GM12872 (cell line): ENCODE measurements at regions not wholly inside any gene's neighbourhood (a gene's known extent, or its start where the extent isn't known, plus 50 kb on each side); places are given as distances from the start of the nearest gene placed in this dataset.
A peak's percentile ranks its signal among the peaks of the same experiment; 100 is the strongest.

Experiments
- TF ChIP-seq, protein P1 (sequence below): IDR thresholded peaks from 3 replicates; pipeline ENCODE4 v1.5.1; 2011; ENCODE audit warnings: low read depth, mild to moderate bottlenecking, low read length, moderate library complexity; ENCODE audit not compliant: insufficient read depth

DNA sequence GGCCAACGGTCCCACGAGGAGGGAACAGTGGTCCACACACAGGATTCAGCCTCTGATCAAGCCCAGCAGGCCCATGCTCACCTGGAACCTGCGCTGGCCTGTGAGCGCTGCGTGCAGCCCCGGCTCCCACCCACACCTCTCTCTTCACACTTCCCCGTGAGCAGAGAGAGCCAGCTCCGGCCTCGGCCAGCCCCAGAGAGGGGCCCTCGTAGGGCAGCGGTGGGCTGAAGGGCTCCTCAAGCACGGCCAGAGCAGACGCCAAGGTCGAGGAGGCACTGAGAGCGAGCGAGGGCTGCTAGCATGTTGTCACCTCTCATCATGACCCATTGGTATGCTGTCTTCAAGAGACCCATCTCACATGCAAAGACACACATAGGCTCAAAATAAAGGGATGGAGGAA, 83.0 kb upstream of the FMR1 start:
- TF ChIP-seq, protein P1, sequence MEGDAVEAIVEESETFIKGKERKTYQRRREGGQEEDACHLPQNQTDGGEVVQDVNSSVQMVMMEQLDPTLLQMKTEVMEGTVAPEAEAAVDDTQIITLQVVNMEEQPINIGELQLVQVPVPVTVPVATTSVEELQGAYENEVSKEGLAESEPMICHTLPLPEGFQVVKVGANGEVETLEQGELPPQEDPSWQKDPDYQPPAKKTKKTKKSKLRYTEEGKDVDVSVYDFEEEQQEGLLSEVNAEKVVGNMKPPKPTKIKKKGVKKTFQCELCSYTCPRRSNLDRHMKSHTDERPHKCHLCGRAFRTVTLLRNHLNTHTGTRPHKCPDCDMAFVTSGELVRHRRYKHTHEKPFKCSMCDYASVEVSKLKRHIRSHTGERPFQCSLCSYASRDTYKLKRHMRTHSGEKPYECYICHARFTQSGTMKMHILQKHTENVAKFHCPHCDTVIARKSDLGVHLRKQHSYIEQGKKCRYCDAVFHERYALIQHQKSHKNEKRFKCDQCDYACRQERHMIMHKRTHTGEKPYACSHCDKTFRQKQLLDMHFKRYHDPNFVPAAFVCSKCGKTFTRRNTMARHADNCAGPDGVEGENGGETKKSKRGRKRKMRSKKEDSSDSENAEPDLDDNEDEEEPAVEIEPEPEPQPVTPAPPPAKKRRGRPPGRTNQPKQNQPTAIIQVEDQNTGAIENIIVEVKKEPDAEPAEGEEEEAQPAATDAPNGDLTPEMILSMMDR: no peak

DNA sequence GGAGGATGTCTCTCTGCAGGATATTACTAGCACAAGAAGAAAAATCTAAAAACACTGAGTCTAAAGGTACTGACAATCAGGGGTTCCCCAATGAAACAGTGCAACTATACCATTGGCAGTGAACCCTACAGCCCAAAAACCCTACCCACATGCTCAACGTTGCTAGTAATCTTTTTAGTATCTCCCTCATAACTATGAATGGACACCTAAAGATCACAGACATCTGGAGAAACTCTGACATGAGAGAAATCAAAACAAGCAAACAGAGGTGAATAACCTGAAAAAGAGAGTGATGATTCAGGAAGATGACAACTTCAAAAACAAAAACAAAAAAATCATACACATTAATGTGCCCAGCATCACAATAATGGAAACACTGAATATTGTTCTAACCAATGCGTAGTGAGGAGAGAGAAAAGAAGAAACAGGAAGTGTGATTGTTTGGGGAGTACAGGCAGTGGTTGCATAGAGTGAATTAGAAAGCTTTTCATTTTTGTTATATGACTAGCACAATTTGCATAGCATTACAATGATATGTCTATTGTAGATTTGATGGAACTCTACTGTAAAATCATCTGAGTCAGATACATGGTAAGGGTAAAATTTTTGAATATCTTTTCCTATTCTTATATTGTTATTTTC, 78.9 kb upstream of the FMR1 start:
- TF ChIP-seq, protein P1: no peak

DNA sequence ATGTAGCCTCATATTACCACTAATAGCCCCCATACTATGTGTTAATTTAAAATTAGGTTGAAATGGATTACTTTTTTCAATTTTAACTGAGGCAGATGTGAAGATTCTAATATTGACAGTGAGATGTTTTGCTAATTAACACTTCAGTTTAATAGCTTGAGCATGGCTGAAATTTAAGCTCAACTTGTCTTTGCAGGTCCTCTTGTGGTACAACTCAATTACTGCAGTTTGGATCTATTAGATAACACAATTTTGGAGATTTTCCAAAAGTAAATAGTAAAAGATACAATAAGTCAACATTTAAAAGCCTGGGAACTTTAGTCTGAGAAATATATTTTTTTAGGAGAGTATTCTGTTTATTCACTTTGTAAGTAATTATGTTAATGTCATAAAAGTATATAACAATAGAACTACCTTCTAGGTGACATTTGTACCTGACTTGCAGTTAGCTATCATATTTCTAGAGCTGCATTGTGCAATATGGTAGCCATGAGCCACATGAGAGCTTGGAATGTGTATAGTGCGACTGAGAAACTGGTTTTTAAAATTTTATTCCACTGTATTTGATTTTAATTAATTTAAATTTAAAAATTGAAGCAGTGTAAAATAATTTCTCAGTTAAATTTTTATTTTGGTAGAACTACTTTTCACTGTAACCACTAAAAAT, 73.1 kb upstream of the FMR1 start:
- TF ChIP-seq, protein P1: peak; percentile 44; the same call in 2 of the 3 replicates

DNA sequence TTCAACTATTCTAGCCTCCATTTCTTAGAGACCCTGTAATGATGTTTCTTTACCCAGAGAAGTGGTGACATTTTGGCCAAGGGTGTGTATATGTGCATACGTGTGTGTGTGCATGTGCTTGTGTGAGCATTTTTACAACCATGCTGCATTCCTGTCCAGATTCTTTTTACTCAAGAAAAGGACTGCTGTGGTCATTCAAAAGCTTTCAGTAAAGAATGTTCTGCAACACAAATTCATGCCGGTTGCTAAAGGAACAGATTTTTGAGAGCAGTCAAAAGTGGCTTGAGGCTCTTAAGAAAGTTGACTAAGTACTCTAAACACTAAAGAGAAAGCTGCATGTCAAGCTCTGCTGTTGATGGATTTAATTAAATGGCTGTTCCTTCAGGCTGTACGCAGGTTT, 65.0 kb upstream of the FMR1 start:
- TF ChIP-seq, protein P1: no peak

DNA sequence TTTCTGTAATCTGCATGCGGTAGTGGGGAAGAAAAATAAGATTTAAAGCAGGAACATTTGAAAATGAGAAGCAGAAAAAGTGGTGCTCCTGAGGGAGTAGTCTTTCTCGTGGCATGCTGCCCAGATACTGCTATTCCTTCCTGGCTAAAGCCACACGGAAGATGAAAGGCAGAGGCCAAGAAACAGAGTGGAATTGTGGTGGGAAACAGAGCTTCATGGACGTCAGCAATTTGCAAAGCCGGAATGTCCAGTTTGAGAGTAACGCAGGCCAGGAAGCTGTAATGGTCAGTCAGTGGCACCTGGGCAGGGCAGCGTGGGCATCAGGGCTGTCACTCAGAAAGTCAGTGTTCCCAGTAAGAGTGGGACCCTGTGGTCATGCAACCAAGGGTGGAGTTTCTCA, 63.7 kb upstream of the FMR1 start:
- TF ChIP-seq, protein P1: no peak

DNA sequence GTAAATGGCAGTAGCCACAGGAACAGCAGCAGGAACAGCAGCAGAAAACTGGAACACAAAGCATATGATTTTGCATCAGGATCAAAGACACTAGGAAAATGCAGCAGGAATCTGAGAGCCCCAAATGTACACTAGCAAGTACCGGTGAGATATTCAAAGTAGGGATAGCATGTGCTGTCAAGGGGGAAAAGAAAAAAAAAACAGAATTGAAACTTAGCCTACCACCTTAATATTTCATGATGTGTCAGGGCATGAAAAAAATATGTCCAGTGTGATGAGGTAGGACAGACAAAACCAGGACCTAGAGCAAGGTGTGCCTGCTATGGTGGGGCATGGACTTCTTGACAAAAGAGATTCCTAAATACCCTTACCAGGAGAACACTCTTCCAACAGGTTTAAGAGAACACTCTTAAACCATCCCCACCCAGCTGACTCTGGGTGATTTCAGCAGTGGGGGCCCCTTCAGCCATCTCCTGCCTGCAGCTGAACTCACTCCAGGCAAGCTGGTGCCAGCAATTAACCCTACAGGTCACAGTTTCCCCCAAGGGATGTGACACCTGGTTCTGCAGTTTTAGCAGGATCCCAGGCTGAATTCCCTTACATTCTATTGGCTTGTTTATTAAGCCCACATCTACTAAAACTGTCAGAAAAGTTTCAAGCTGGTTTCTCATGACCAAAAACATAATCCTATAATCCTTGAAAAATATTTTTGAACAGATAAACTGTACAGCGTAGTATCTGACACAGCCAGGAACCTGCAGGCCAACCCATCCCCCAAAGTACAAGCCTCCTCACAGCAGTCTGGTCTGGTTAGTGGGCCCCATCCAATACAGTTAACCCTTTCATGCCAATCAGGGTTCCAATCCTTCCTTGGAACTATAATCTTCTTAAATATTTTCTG, 62.9 kb upstream of the FMR1 start:
- TF ChIP-seq, protein P1: no peak

DNA sequence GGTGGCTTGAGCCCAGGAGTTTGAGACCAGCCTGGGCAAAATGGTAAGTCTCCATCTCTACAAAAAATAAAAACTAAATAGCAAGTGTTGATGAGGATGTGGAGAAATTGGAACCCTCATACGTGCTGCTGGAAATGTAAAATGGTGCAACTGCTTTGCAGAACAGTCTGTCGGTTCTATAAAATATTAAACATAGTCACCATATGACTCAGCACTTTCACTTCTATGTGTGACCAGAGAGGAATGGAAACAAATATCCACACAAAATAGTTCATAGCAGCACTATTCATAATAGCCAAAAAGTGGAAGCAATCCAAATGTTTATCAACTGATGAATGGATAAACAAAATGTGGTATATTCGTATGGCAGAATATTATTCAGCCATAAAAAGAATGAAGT, 60.8 kb upstream of the FMR1 start:
- TF ChIP-seq, protein P1: no peak
